Mesothelial cell of epicardium (in vitro differentiated cells): ENCODE measurements at regions not wholly inside any gene's neighbourhood (a gene's known extent, or its start where the extent isn't known, plus 50 kb on each side); places are given as distances from the start of the nearest gene placed in this dataset.

ENCODE experiments used
- DNase-seq, 2 experiments: peaks; one replicate each; pipeline ENCODE4 v3.0.0; 2021; ENCODE audit warnings: low spot score in 2 of 2; ENCODE audit not compliant: unreplicated experiment in 2 of 2
- H3K27ac Mint-ChIP-seq: 2 replicates; pipeline ENCODE4 v1.8.0; 2021; ENCODE audit warnings: mixed read lengths
- H3K27me3 Mint-ChIP-seq: 2 replicates; pipeline ENCODE4 v1.8.0; 2021; ENCODE audit warnings: low read depth, mixed read lengths
- H3K36me3 Mint-ChIP-seq: 2 replicates; pipeline ENCODE4 v1.8.0; 2021; ENCODE audit warnings: mixed read lengths
- H3K4me1 Mint-ChIP-seq: 2 replicates; pipeline ENCODE4 v1.8.0; 2021; ENCODE audit warnings: mixed read lengths
- H3K4me3 Mint-ChIP-seq: 2 replicates; pipeline ENCODE4 v1.8.0; 2021; ENCODE audit warnings: mild to moderate bottlenecking, moderate library complexity, mixed read lengths
- H3K9me3 Mint-ChIP-seq: 2 replicates; pipeline ENCODE4 v1.8.0; 2021; ENCODE audit warnings: mixed read lengths
- CTCF ChIP-seq: fragments of 200-600 bp; sonication (generic); IDR thresholded peaks from one replicate; pipeline ENCODE4 v1.5.0; 2021; ENCODE audit warnings: antibody characterized with exemption; ENCODE audit not compliant: unreplicated experiment

- TF ChIP-seq CTCF = no peak
- DNase-seq = no peak
- peaks cover 24% of the 10 kb centered on the region for H3K4me1 Mint-ChIP-seq
- peak overlapping the region; percentile 5 for H3K27ac Mint-ChIP-seq
- no peaks in the 10 kb centered on the region for H3K27me3 Mint-ChIP-seq
- H3K9me3 Mint-ChIP-seq = no peaks in the 10 kb centered on the region
- H3K36me3 Mint-ChIP-seq = no peaks in the 10 kb centered on the region
- no peak overlapping the region for H3K4me3 Mint-ChIP-seq
These were observed 522.5 kb downstream of the ETV1 start for GRCh38 chr7:13466874-13467547.

- no peak for DNase-seq
- Mint-ChIP-seq H3K27me3 (no peaks in the 10 kb centered on the region), H3K4me1 (no peaks in the 10 kb centered on the region), H3K9me3 (peaks cover 6% of the 10 kb centered on the region), H3K4me3 (no peak overlapping the region), H3K27ac (no peak overlapping the region), H3K36me3 (no peaks in the 10 kb centered on the region)
- no peak for TF ChIP-seq CTCF
These were observed 512.5 kb downstream of the ETV1 start for GRCh38 chr7:13476881-13477444.

- Mint-ChIP-seq H3K9me3 (peaks cover 68% of the 10 kb centered on the region), H3K4me1 (no peaks in the 10 kb centered on the region), H3K27me3 (no peaks in the 10 kb centered on the region), H3K27ac (no peak overlapping the region), H3K4me3 (no peak overlapping the region), H3K36me3 (peaks cover 12% of the 10 kb centered on the region)
- TF ChIP-seq CTCF = no peak
- no peak for DNase-seq
These were observed 500.1 kb downstream of the ETV1 start for GRCh38 chr7:13489386-13489785.

GRCh38 chr7:13496976-13497375 is 492.5 kb downstream of the ETV1 start:
- peaks cover 22% of the 10 kb centered on the region for H3K9me3 Mint-ChIP-seq
- H3K36me3 Mint-ChIP-seq = no peaks in the 10 kb centered on the region
- no peaks in the 10 kb centered on the region for H3K27me3 Mint-ChIP-seq
- H3K4me1 Mint-ChIP-seq = peaks cover 5% of the 10 kb centered on the region
- no peak for TF ChIP-seq CTCF
- no peak for DNase-seq
- no peak overlapping the region for H3K4me3 Mint-ChIP-seq
- no peak overlapping the region for H3K27ac Mint-ChIP-seq

GRCh38 chr7:13508586-13508985 is 480.9 kb downstream of the ETV1 start:
- Mint-ChIP-seq H3K27me3 (no peaks in the 10 kb centered on the region), H3K4me1 (peaks cover 9% of the 10 kb centered on the region), H3K4me3 (no peak overlapping the region), H3K36me3 (peaks cover 16% of the 10 kb centered on the region), H3K9me3 (peaks cover 24% of the 10 kb centered on the region), H3K27ac (peak overlapping the region; percentile 33)
- no peak for TF ChIP-seq CTCF
- no peak for DNase-seq

GRCh38 chr7:13518738-13519137 is 470.7 kb downstream of the ETV1 start:
- H3K4me3 Mint-ChIP-seq = no peak overlapping the region
- peaks cover 12% of the 10 kb centered on the region for H3K9me3 Mint-ChIP-seq
- peaks cover 4% of the 10 kb centered on the region for H3K4me1 Mint-ChIP-seq

More at GRCh38 chr7:13518738-13519137, 470.7 kb downstream of the ETV1 start:
- DNase-seq = no peak
- Mint-ChIP-seq H3K27ac (no peak overlapping the region), H3K27me3 (no peaks in the 10 kb centered on the region), H3K36me3 (no peaks in the 10 kb centered on the region)
- no peak for TF ChIP-seq CTCF
